GM21786 (cell line): ENCODE measurements at regions not wholly inside any gene's neighbourhood (a gene's known extent, or its start where the extent isn't known, plus 50 kb on each side); places are given as distances from the start of the nearest gene placed in this dataset.

ENCODE experiments used
- ATAC-seq: cut with Tn5 transposase; IDR thresholded peaks from one replicate; pipeline ENCODE4 v1.9.1; 2021; ENCODE audit not compliant: unreplicated experiment

DNA sequence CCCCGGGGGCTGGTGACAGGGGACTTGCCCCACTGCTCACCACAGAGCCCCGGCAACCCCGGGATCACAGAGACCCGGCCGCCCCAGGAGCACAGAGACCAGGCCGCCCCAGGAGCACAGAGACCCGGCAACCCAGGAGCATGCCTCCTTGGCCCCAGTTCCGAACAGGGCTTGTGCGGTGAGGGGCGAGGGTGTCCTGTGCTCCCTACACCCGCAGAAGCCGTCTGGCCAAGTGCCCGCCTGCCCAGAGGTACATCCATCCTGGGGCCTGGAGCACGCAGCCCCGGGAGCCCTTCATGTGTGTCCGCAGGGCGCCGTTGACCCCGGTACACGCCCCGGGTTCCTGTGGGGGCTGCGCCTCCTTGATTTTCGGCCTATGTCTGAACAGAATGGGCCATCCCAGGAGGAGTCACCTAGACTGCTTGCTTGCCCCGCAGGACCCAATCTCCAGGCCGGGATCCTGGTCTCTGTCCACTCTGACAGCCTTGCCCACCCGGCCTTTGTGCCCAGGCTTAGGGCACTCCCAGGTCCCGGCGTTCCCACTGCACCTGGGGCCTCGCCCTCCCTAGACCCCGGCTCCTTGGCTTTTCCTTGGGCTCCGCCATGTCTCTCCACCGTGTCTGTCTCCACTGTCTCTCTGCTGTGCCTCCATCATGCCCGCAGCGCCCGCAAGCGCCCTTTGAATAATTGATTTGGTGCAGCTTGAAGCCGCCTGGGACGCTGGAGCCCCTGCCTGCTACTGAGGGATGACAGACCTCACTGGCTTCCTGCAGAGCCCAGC lies 219.8 kb downstream of the ERMARD start:
- ATAC-seq, result no peak

DNA sequence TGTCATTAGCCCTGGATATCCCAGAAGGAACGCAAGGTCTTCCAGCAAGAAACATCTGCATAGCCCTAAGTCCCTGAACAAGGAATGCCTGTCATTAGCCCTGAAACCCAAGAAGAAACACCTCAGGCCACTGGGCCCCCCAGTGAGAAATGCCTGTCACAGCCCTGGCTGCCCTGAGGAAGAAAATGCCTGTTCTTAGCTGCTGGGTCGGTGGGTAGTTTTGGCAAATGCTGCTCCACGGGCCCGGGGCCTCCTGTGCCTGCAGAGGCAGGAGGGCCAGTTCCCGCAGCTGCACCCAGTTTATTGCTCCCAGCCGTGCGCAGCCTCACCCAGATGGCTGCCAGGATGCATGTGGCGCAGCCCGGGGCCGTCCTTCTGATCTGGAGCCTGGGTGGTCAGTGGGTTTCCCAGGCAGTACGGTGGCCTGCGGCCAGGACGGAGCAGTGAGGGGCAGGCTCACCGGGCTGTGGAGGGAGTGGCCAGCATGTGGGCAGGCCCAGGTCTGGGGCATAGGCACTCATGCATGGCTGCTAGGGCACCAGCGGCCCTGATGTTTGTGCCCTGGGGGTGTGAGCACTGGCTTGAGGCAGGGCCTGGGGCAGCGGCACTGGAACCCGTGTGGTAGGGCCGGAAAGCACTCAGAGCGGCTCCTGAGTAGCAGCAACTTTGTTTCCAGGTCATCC lies 219.0 kb downstream of the ERMARD start:
- no peak for ATAC-seq

DNA sequence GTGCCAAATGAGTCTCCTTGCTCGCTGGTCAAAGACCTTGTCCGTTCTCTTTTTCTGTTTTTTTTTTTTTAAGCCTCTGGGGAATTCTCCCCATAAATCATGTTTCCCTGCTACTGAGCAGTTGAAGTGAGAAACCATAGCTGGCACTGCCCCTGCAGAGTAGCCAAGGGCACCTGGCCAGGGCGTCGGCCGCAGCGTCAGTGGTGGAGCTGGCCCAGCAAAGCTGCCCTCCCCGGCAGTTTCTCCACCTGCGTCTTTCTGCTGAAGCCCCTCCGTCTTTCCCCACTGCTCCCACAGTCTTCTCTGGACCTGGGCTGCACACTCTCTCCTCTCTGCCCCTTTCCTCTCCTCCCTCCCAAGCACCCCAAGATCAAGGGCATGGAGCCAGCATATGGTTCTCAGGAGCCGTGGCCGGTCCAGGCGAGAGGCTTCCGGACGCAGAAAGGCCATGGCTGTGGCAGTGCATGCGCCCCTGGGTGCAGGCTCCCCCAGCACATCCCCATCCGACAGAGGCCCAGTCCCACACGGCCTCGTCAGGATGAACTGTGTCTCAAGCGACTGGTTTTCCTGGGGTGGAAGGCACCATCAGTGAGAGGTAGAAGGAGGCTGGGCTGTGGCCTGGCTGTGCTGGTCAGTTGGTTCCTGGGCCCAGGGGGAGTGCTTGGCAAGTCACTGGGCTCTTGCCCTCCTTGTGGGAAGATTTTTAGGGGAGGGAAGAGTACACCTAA lies 218.1 kb downstream of the ERMARD start:
- no peak for ATAC-seq

DNA sequence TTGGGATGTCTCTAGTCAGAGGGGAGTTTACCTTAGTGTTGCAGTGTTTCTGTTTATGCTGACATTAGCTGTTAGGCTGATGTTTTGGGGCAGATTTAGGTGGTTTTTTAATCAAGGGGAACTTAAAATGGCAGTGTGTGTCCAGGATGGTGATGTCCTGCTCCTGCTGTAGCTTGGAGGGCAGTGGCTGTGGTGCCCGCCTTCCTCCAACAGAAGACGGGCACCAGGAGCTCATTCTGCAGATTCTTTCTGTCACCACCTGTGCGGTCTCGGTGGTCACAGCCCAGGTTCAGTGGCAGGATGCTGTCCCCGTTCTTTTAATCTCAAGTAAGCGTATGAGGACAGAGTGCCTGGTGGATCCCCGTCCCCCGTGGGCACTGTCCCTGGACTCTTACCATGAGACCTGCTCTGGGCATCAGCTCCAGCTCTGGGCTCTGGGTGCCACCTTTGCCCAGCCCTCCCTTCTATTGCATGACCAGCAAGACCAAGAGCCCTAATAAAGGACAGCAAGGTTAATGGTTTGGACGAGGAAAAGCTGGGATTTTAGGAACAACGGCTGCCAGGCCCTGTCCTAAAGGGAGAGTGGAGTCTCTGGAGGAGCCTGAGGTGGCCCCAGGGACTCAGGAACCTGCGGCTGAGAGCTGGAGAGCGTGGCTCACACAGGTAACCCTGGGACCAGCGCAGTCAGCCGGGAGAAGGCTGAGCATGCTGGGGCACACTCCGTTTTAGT lies 217.3 kb downstream of the ERMARD start:
- ATAC-seq, result no peak

DNA sequence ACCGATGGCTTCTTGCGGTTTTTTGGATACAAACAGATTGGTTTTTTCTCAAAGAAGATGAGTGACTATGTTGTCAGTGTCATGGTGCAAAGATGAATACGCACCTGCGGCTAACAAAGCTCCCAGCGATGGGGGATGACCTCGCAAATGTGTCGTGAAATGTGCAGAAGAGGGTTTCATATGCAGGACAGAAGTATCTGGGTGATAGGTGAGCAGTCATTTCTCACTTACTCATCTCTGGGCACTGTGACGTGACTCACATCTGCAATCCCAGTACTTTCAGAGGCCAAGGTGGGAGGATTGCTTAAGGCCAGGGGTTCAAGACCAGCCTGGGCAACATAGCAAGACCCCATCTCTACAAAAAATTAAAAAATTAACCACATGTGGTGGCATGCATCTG lies 216.3 kb downstream of the ERMARD start:
- ATAC-seq, result no peak

DNA sequence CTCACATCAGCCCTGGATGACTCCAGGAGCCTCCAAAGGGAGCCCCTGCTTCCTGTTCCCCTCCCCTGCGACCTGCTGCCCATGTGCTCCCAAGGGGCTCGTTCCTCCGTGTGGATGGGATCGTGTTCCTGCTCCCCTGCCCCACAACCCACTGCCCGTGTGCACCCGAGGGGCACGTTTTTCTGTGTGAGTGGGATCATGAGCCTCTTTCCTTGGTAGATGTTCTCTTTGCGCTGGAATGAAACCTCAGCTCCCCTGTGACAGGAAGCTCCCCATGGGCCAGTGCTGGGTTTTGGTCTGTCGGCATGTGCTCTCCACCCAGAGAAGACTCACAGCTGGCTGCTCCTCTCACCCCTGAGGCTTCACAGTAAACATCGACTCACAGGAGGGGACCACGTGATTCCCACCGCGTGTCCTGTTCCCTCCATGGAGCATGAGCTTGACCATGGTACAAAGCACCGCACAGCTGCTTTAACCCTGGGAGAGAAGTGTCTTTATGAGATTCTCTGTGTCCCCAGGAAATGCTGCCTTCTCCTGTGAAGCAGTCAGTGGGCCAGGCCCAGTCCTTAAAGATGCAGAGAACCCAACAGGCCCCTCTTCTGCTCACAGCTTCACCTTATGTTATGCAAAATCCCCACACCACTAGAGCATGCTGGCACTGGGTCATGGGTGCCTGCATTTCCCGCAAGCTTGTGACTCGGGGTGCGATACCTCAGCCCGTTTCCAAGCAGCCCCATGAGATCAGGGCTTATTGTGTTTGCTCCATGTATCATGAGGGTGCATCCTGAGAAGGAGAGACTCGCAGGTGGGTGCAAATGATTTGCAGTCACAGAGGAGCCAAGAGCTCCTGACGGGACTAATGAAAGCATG lies 215.1 kb downstream of the ERMARD start:
- no peak for ATAC-seq

DNA sequence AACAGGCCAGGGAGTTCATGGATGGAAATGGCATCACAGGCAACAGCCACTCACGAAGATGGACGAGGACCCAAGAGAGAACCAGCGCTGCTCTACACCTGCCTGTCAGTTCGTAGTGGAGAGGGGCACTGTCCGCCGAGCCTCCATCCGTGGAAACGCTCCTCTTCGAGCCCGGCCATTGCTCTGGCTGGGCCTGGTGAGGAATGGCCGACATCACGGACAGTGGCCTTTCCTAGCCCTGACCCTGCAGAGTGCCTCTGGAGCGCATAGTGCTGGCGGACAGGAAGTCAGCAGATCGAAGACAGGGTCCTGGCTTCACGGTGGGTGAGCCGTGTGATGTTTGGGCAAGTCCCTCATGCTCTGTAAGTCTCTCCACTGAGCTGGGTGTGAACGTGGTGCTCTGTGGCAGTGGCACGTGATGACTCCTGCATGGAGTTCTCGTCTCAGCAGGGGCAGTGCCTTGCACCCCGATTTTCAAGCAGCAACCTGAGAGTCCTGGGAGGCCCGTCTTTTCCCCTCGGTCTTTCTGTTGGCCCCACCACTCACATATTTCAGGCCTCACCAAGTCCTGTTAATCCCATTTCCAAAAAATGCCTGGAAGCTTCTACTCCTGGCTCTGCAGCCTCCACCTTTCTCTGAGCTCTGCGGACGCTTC lies 214.4 kb downstream of the ERMARD start:
- no peak for ATAC-seq

DNA sequence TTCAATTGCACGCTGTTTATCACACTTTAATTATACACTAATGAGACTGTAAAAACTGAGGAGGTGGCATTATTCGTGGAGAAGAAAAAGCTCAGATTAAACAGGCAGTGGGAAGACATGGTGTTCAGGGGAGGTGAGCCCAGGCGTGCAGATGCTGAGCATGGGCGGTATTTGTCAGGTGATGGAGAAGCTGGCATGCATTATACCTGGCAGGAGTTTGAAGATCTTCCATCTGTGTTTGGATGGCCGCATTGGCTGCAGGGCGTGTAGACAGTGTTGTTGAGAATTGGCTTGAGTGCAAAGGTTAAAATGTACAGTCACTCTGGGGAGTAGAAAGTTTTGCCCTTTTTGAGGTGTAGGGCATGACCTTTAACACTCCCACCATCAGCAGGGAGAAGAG lies 213.8 kb downstream of the ERMARD start:
- ATAC-seq, result no peak

DNA sequence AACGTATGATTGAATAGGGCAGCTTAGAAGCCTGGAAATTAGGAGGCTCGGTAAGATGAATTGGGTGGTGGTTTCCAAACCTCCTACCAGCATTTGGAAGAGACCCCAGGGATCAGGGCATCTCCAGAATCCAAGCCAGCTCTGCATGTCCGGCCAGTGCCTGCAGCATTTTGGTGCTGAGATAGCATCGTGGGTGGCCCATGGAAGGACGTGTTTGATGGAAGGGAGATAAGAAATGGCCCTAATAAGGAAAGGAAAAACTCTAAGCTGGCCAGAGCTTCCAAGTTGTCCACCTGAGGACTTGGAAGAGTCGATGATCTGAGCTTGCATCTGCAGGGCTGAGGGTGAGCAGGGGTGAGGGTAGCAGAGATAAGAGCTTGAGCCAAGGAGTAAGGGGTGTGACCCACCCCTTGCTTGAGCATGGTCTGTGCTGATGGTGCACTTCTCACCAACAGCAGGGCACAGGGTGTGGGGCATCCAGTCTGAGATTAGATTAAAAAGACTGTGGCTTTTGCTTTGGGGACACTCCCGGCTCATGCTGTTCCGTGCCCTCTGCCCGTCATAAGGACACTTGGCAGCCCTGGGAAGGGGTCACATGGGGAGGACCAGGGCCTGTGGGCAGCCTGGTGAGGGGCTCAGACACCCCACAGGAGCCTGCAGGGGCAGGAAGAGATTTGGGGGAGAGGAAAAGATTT lies 213.2 kb downstream of the ERMARD start:
- no peak for ATAC-seq

DNA sequence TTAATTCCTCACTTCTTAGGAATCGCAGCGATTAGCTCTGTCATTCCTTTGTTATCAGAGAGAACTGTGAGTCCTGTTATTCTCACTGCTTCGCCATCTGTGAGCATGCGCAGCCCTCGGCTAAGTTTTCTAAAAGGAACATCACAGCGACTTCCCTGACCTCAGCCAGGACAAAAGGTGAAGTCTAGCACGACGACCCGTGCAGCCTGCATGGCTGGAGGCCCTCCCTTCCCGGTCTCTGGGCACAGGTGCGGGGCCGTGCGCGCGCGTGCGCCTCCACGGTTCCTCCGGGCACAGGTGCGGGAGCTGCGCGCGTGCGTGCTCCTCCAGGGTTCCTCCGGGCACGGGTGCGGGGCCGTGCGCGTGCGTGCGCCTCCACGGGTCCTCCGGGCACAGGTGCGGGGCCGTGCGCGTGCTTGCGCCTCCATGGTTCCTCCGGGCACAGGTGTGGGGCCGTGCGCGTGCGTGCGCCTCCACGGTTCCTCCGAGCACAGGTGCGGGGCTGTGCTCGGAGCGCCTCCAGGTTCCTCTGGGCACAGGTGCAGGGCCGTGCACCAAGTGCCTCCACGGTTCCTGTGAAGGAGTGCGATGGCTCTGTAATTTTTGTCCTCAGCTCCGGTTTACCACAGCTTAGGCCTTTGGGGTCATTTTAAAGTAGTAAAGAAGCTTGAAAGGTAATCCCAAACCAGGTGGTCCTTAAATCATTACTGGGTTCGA lies 212.3 kb downstream of the ERMARD start:
- ATAC-seq, result no peak

DNA sequence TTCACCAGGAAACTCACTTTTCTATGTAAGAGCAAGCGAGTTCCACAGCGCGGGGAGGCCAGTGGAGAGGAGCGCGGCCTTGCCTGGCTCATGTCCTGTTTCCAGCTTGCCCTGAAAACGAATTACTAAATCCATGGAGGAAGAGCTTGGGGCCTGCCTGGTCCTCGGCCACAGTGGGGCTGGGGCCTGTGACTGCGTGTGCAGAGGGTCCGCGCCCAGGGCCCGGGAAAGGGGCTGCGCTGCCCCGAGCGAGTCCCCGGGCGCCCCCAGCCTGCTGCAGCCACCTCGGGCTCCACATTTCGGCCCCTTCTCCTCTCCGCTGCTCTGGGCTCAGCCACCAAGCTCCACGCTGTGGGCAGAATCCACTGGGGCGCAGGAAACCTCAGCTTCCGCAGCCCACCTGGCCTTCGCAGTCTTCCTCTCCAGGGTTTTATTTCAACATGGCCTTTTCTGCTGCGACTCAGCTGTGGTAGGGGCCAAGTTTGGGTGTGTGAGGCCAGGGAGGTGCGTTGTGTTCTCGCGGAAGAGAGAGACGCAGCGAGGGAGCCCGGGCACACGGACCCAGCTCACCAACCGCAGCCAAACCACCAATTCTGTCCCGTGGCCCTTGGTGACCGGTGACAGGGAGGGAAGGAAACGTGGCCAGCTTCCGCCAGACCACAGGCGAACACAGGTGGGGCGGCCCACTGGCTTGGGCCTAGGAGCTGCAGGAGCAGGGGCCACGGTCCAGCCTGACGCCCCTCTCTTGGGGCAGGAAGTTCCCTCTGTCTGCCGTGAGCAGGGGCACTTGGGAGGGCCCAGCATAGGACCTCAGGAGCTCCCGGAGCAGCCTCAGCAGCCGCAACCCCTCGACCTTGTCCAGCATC lies 211.4 kb downstream of the ERMARD start:
- ATAC-seq, result no peak

DNA sequence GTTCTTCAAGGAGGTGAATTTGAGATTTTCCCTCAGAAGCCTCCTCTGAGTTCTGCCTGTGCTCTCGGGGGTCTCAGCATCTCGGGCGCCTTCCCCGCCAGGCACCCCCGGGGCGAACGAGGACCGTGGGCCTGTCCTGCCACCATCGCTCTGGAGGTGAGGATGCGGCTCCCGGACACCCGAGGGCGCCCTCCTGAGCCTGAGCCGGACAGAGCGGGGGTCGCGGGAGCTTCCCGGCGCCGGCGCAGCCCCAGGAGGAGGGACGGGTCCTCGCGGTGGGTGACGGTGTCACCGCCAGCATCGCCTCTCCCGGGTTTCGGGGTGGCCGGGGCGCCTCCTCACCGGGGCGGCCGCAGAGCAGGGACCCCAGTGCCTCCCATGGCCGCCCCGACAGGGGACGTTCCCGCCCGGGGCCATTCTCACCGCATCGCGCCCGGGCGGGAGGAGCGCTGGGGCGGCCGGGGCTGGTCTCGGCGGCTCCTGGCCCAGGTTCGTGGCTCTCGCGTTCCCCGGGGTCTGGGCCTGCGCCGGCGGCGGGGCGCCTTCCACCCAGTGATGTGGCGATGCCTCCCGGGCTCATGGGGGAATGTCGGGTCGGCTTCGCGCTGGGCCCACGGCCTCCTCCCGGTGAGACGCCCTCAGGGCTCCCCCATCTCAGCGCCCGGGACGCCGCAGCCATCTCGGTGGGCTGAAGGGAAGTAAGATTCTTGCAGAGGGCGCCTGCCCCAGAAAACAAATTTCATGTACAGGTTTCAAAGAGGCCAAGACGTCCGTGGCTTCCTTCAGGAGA lies 210.5 kb downstream of the ERMARD start:
- ATAC-seq, result no peak

DNA sequence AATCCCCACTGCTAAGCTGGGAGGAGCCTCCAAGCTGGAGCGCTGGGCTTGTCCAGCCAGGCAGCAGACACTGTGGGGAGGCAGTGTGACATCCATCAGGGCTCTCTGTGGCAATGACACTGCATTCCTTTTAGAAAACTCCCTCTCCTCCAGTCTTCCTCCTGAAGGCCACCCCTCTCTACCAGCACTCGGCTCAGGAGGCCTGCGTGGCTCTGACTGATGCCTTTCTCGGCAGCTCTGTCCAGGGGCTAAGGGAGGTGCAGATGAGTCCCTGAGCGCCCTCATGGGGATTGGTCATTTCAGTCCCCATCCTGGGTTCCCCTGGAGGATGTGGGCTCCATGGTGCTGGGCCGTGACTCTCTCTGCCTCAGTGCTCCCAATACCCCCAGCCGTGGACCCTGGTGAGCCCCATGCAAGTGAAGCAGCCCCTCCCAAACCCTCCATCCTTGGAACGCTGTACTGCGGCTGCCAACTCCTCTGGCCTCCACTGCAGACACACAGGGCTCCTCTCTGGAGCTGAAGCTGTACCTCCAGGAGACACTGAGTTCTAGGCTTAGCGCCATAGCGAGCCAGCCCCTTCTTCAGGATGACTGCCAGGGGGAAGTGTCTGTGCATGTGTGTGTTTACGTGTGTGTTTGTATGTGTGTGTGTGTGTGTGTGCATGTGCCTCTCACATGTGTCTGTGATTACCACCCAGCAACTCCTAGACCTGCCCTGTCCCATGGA lies 209.6 kb downstream of the ERMARD start:
- ATAC-seq, result no peak

DNA sequence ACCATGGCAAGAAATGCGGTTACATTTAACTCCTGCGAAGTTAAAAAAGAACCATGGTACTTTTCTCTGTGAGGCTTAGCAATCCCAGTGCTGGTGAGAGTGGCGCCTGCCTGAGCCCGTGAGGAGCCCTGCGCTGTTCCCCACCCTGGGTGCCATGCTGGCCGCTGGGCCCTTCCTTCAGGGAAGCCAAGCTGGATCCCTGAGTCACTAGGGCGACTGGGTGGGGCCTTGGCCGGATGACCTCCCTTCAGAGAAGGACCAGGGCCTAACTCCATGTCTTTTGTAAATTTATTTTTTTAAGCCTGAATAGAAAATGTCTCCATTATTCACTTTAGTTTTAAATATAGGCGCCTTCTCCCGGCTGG lies 209.1 kb downstream of the ERMARD start:
- ATAC-seq, result no peak

DNA sequence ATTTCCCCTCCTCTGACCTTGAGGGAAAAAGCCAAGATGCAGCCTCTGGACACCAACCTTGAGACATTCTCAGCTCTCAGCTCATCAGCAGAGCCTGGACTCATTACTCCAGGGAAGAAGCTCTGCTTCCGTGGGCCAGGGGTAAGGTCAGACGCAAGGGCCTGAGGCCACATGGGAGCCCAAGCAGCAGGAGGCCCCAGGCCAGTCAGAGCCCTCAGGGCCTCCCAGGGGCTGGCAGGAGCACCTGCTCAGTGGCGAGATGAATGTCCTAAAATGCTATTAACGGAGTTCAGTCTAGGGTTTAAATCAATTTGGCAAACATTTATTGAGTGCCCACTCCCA lies 208.6 kb downstream of the ERMARD start:
- ATAC-seq, result no peak
